HL-60 (cell line): ENCODE measurements at regions not wholly inside any gene's neighbourhood (a gene's known extent, or its start where the extent isn't known, plus 50 kb on each side); places are given as distances from the start of the nearest gene placed in this dataset.

Experiments
- CTCF ChIP-seq: IDR thresholded peaks from one replicate; pipeline ENCODE4 v1.5.1; 2011; ENCODE audit warnings: low read length, control low read depth, inconsistent platforms; ENCODE audit not compliant: insufficient read depth
- POLR2AphosphoS5 ChIP-seq: IDR thresholded peaks from 2 replicates; pipeline ENCODE4 v1.6.1; 2012; ENCODE audit warnings: low read depth

- TF ChIP-seq CTCF, result no peak
- TF ChIP-seq POLR2AphosphoS5, result no peak
These were observed 758.3 kb downstream of the USP25 start for GRCh38 chr21:16488042-16488441.
